A549 (cell line): ENCODE measurements at regions not wholly inside any gene's neighbourhood (a gene's known extent, or its start where the extent isn't known, plus 50 kb on each side); places are given as distances from the start of the nearest gene placed in this dataset.
A peak's percentile ranks its signal among the peaks of the same experiment; 100 is the strongest.

Source experiments
- ATAC-seq, 2 experiments: fragments of 200-7000 bp in 1 of 2; fragments of >200 bp in 1 of 2; cut with Nextera tagmentation in 1 of 2; cut with Tn5 transposase in 1 of 2; 3 replicates each; pipeline versions ENCODE4 v1.8.0 to v1.9.1; 2018 to 2020; ENCODE audit warnings: mild to moderate bottlenecking in 1 of 2, moderate library complexity in 1 of 2
- CTCF ChIA-PET: fragments of 300-600 bp; sonication (Branson Sonifier 250); formaldehyde crosslinking; extraction: SDS; loops from one replicate; lab custom pipeline; 2021; ENCODE audit warnings: antibody characterized with exemption, inconsistent platforms; lab: Yijun Ruan, JAX
- POLR2A ChIA-PET: fragments of 350-600 bp; formaldehyde crosslinking; extraction: SDS; loops from one replicate; lab custom pipeline; 2021; ENCODE audit warnings: antibody characterized with exemption, inconsistent platforms; lab: Yijun Ruan, JAX
- DNase-seq, 2 experiments: peaks; one replicate each; pipeline versions ENCODE4 v3.0.0 to v3.0.0-alpha.2; 2011 to 2016; ENCODE audit warnings: low read depth in 1 of 2, low spot score in 1 of 2
- FAIRE-seq: peaks from 2 replicates; lab custom pipeline; 2011; peaks lifted over from hg19 to GRCh38; lab: Jason Lieb, UNC
- H3K27ac ChIP-seq, 2 experiments: fragments of >200 bp; sonication (Bioruptor Twin); formaldehyde crosslinking; 3 replicates each; pipeline ENCODE4 v1.5.1; 2016 to 2017
- H3K4me1 ChIP-seq: fragments of >200 bp; sonication (Bioruptor Twin); formaldehyde crosslinking; 3 replicates; pipeline ENCODE4 v1.6.1; 2016
- H3K4me2 ChIP-seq: fragments of >200 bp; sonication (Bioruptor Twin); formaldehyde crosslinking; 3 replicates; pipeline ENCODE4 v1.6.1; 2016
- H3K4me3 ChIP-seq: fragments of >200 bp; sonication (Bioruptor Twin); formaldehyde crosslinking; 3 replicates; pipeline ENCODE4 v1.5.1; 2016
- H3K9me3 ChIP-seq: fragments of >200 bp; sonication (Bioruptor Twin); formaldehyde crosslinking; 3 replicates; pipeline ENCODE4 v1.6.1; 2016
- CBX2 ChIP-seq: fragments of 200-600 bp; sonication (generic); IDR thresholded peaks from 2 replicates; pipeline ENCODE4 v1.6.1; 2016; ENCODE audit warnings: low read depth, mild to moderate bottlenecking, borderline replicate concordance
- CHD4 ChIP-seq: fragments of 200-600 bp; sonication (generic); IDR thresholded peaks from 2 replicates; pipeline ENCODE4 v1.6.1; 2016; ENCODE audit warnings: antibody characterized with exemption, mild to moderate bottlenecking, borderline replicate concordance
- CTCF ChIP-seq: fragments of >200 bp; sonication (Bioruptor Twin); formaldehyde crosslinking; IDR thresholded peaks from 3 replicates; pipeline ENCODE4 v1.5.1; 2016
- ELK1 ChIP-seq: fragments of 150-350 bp; IDR thresholded peaks from 2 replicates; pipeline ENCODE4 v1.6.1; 2014; ENCODE audit warnings: low read depth, mild to moderate bottlenecking, low read length
- FOSB ChIP-seq: fragments of 250-450 bp; sonication (Bioruptor Pico); IDR thresholded peaks from 2 replicates; pipeline ENCODE4 v1.5.0; 2020; ENCODE audit warnings: mild to moderate bottlenecking, moderate library complexity
- FOSL2 ChIP-seq, 2 experiments: fragments of 450-650 bp in 1 of 2; fragments of >200 bp in 1 of 2; sonication (Bioruptor Twin) in 1 of 2; formaldehyde crosslinking; IDR thresholded peaks; 2 replicates each; pipeline versions ENCODE4 v1.5.0 to v1.6.1; 2016 to 2020; ENCODE audit warnings: mild to moderate bottlenecking in 1 of 2, moderate library complexity in 1 of 2
- FOXS1 ChIP-seq: fragments of 250-450 bp; sonication (Bioruptor Pico); IDR thresholded peaks from 2 replicates; pipeline ENCODE4 v1.5.0; 2020; ENCODE audit warnings: mild to moderate bottlenecking, moderate library complexity
- HES2 ChIP-seq: fragments of >200 bp; sonication (Bioruptor Twin); formaldehyde crosslinking; IDR thresholded peaks from 2 replicates; pipeline ENCODE4 v1.6.1; 2016
- JUN ChIP-seq, 2 experiments: fragments of >200 bp; sonication (Bioruptor Twin); formaldehyde crosslinking; IDR thresholded peaks; 2 replicates in 1 of 2; 3 replicates in 1 of 2; pipeline ENCODE4 v1.6.1; 2016 to 2017
- KDM5A ChIP-seq: fragments of 200-600 bp; sonication (generic); IDR thresholded peaks from 2 replicates; pipeline ENCODE4 v1.6.1; 2016; ENCODE audit warnings: antibody characterized with exemption, mild to moderate bottlenecking
- MAFK ChIP-seq: fragments of 450-650 bp; IDR thresholded peaks from 2 replicates; pipeline ENCODE4 v1.6.1; 2014; ENCODE audit not compliant: partially characterized antibody
- MAZ ChIP-seq: fragments of 150-350 bp; IDR thresholded peaks from 2 replicates; pipeline ENCODE4 v1.6.1; 2014; ENCODE audit warnings: antibody characterized with exemption, low read depth, low read length, borderline replicate concordance
- POLR2AphosphoS2 ChIP-seq: conservative IDR thresholded peaks from 2 replicates; pipeline ENCODE4 v1.6.1; 2012; ENCODE audit warnings: low read length, improper control_type of control experiment, inconsistent platforms
- RARB ChIP-seq: fragments of 250-450 bp; sonication (Bioruptor Pico); IDR thresholded peaks from 2 replicates; pipeline ENCODE4 v1.8.0; 2021; ENCODE audit warnings: mild to moderate bottlenecking, moderate library complexity
- RFX5 ChIP-seq: fragments of 450-650 bp; IDR thresholded peaks from 2 replicates; pipeline ENCODE4 v1.7.1; 2014; ENCODE audit warnings: antibody characterized with exemption, mild to moderate bottlenecking, moderate library complexity
- ZNF302 ChIP-seq: fragments of 250-450 bp; sonication (Bioruptor Pico); IDR thresholded peaks from 2 replicates; pipeline ENCODE4 v1.9.0; 2021; ENCODE audit warnings: inconsistent platforms, mild to moderate bottlenecking, moderate library complexity
- WGBS: methylation state at CpG from one replicate; pipeline ENCODE4 v1.1.6; 2017; ENCODE audit errors: missing lambda C conversion rate; 5-methylcytosine and 5-hydroxymethylcytosine counted together
- TF ChIP-seq, protein P1 (sequence below): fragments of >200 bp; sonication (Bioruptor Twin); formaldehyde crosslinking; IDR thresholded peaks from 3 replicates; pipeline ENCODE4 v1.6.1; 2016

DNA sequence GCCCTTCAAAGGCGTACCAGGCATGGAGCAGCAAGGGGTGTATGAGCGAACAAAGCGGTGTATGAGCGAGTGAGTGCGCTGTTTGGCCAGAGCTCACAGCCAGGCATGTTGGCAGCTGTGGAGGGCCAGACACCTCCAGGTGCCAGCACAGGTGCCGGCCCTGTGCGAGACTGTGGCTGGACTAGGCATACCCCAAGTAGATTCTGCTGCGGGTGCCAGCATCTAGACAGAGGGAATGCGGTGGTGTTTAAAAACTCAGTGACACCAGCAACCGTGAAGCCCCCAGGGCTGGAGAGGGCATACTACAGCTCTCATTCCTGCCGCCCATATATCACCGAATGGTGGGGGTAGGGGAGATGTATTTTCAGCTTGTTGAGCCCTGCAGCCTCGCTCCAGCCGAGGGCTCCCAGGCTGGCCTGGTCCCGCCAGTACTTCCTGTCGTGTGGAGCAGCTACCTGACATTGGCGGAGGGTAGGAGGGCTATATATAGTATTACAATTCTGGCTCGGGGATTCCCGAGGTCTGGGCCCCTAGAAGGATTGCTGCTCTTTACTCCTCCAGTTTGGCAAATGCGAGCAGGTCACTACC, 1829.6 kb upstream of the NUDT12 start (continued):
- TF ChIP-seq FOXS1 (CRISPR knock-in tag) (no peak), MAZ (no peak), RARB (CRISPR knock-in tag) (no peak)

DNA sequence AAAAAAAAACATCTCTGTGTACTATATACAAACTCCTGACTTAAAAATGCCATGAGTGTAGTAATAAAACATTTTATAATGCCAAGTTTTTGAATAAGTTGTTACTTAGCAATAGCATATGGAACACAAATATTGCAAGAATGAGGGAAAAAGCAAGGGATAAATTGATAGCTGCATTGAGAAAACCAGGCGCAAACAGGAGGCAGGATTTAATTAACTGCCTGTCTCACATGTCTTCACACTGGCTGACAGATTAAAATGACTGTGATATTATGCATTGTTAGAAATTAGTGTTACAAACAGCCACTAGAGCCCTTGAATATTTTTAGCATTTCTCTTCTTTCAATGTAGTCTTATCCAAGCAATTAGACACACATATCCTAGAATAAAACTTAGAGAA, 1817.5 kb upstream of the NUDT12 start:
- TF ChIP-seq CHD4 (no peak), ZNF302 (CRISPR knock-in tag) (no peak), RFX5 (no peak), JUN (IDR thresholded peaks at IDR 0.05) (no peak), FOSL2 (IDR thresholded peaks at IDR 0.05) (no peak), FOSL2 (CRISPR knock-in tag; IDR thresholded peaks at IDR 0.05) (no peak), FOXS1 (CRISPR knock-in tag) (no peak), FOSB (no peak), HES2 (no peak), KDM5A (no peak), ELK1 (no peak), CBX2 (no peak), POLR2AphosphoS2 (no peak)
- TF ChIP-seq, protein P1, sequence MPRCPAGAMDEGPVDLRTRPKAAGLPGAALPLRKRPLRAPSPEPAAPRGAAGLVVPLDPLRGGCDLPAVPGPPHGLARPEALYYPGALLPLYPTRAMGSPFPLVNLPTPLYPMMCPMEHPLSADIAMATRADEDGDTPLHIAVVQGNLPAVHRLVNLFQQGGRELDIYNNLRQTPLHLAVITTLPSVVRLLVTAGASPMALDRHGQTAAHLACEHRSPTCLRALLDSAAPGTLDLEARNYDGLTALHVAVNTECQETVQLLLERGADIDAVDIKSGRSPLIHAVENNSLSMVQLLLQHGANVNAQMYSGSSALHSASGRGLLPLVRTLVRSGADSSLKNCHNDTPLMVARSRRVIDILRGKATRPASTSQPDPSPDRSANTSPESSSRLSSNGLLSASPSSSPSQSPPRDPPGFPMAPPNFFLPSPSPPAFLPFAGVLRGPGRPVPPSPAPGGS = no peak
- TF ChIP-seq, all 56 proteins: peak for 0
- no peak overlapping the region for H3K4me2 ChIP-seq
- no peak overlapping the region for H3K4me3 ChIP-seq
- WGBS = 83% methylated on average over 1 of the region's 1 CpG
- FAIRE-seq (no peak), DNase-seq (no peak), ATAC-seq (no peak)
- POLR2A ChIA-PET = no interaction called here
- H3K4me1 ChIP-seq = no peaks in the 10 kb centered on the region
- no peaks in the 10 kb centered on the region for H3K9me3 ChIP-seq
- no peak overlapping the region for H3K27ac ChIP-seq
- CTCF ChIA-PET = no interaction called here

GRCh38 chr5:105371169-105371568, 1808.6 kb upstream of the NUDT12 start:
- ATAC-seq = no peak

More at GRCh38 chr5:105371169-105371568, 1808.6 kb upstream of the NUDT12 start:
- POLR2A ChIA-PET = no interaction called here
- 4% methylated on average over 2 of the region's 2 CpGs for WGBS
- H3K9me3 ChIP-seq = no peaks in the 10 kb centered on the region
- no peak overlapping the region for H3K4me3 ChIP-seq
- TF ChIP-seq MAFK (peak; percentile 79), CTCF (no peak)
- TF ChIP-seq, all 56 proteins: peak for 1
- DNase-seq (no peak), FAIRE-seq (no peak)
- Histone ChIP-seq H3K4me2 (no peak overlapping the region), H3K27ac (no peak overlapping the region), H3K4me1 (no peaks in the 10 kb centered on the region)
- CTCF ChIA-PET = no interaction called here
